ENCODE measurements at regions not wholly inside any gene's neighbourhood (a gene's known extent, or its start where the extent isn't known, plus 50 kb on each side); places are given as distances from the start of the nearest gene placed in this dataset.

GRCh38 chr2:103552775-103553174 is 790.9 kb downstream of the TMEM182 start:
- TF ChIP-seq CTCF (IDR thresholded peaks at IDR 0.05; ENCODE audit: unreplicated experiment): no peak

GRCh38 chr2:103594823-103595222 is 833.0 kb downstream of the TMEM182 start:
- peaks cover 14% of the 10 kb centered on the region for H3K36me3 Mint-ChIP-seq (ENCODE audit: low read depth, unreplicated experiment)
- TF ChIP-seq CTCF (IDR thresholded peaks at IDR 0.05; ENCODE audit: unreplicated experiment): no peak

More at GRCh38 chr2:103552775-103553174, 790.9 kb downstream of the TMEM182 start:
- Mint-ChIP-seq H3K27me3 (ENCODE audit: unreplicated experiment) (no peaks in the 10 kb centered on the region), H3K9me3 (ENCODE audit: unreplicated experiment) (no peaks in the 10 kb centered on the region), H3K36me3 (ENCODE audit: low read depth, unreplicated experiment) (no peaks in the 10 kb centered on the region), H3K27ac (ENCODE audit: unreplicated experiment) (no peak overlapping the region), H3K4me1 (ENCODE audit: unreplicated experiment) (no peaks in the 10 kb centered on the region), H3K4me3 (ENCODE audit: unreplicated experiment) (no peak overlapping the region)
- no peak for DNase-seq (ENCODE audit: low spot score)

GRCh38 chr2:103605071-103605780 is 843.4 kb downstream of the TMEM182 start:
- Mint-ChIP-seq H3K27me3 (ENCODE audit: unreplicated experiment) (peaks cover 1% of the 10 kb centered on the region), H3K27ac (ENCODE audit: unreplicated experiment) (no peak overlapping the region), H3K4me1 (ENCODE audit: unreplicated experiment) (no peaks in the 10 kb centered on the region), H3K4me3 (ENCODE audit: unreplicated experiment) (no peak overlapping the region), H3K9me3 (ENCODE audit: unreplicated experiment) (no peaks in the 10 kb centered on the region), H3K36me3 (ENCODE audit: low read depth, unreplicated experiment) (no peaks in the 10 kb centered on the region)
- TF ChIP-seq CTCF (IDR thresholded peaks at IDR 0.05; ENCODE audit: unreplicated experiment): no peak
- no peak for DNase-seq (ENCODE audit: low spot score)

More at GRCh38 chr2:103594823-103595222, 833.0 kb downstream of the TMEM182 start:
- no peak for DNase-seq (ENCODE audit: low spot score)
- no peak overlapping the region for H3K27ac Mint-ChIP-seq (ENCODE audit: unreplicated experiment)
- no peaks in the 10 kb centered on the region for H3K4me1 Mint-ChIP-seq (ENCODE audit: unreplicated experiment)
- H3K4me3 Mint-ChIP-seq (ENCODE audit: unreplicated experiment): no peak overlapping the region
- peaks cover 10% of the 10 kb centered on the region for H3K9me3 Mint-ChIP-seq (ENCODE audit: unreplicated experiment)
- H3K27me3 Mint-ChIP-seq (ENCODE audit: unreplicated experiment): peaks cover 6% of the 10 kb centered on the region

GRCh38 chr2:103615611-103616105 is 853.8 kb downstream of the TMEM182 start:
- Mint-ChIP-seq H3K27ac (ENCODE audit: unreplicated experiment) (no peak overlapping the region), H3K36me3 (ENCODE audit: low read depth, unreplicated experiment) (no peaks in the 10 kb centered on the region), H3K9me3 (ENCODE audit: unreplicated experiment) (no peaks in the 10 kb centered on the region), H3K4me3 (ENCODE audit: unreplicated experiment) (no peak overlapping the region), H3K27me3 (ENCODE audit: unreplicated experiment) (no peaks in the 10 kb centered on the region), H3K4me1 (ENCODE audit: unreplicated experiment) (no peaks in the 10 kb centered on the region)
- no peak for DNase-seq (ENCODE audit: low spot score)
- TF ChIP-seq CTCF (IDR thresholded peaks at IDR 0.05; ENCODE audit: unreplicated experiment): no peak

- Mint-ChIP-seq H3K27ac (ENCODE audit: unreplicated experiment) (no peak overlapping the region), H3K9me3 (ENCODE audit: unreplicated experiment) (no peaks in the 10 kb centered on the region), H3K4me1 (ENCODE audit: unreplicated experiment) (no peaks in the 10 kb centered on the region), H3K36me3 (ENCODE audit: low read depth, unreplicated experiment) (no peaks in the 10 kb centered on the region), H3K4me3 (ENCODE audit: unreplicated experiment) (no peak overlapping the region), H3K27me3 (ENCODE audit: unreplicated experiment) (no peaks in the 10 kb centered on the region)
- DNase-seq (ENCODE audit: low spot score): no peak
- TF ChIP-seq CTCF (IDR thresholded peaks at IDR 0.05; ENCODE audit: unreplicated experiment): no peak
Observed at GRCh38 chr2:103616891-103617290, 855.1 kb downstream of the TMEM182 start.
